WTC11 (cell line): ENCODE measurements at regions not wholly inside any gene's neighbourhood (a gene's known extent, or its start where the extent isn't known, plus 50 kb on each side); places are given as distances from the start of the nearest gene placed in this dataset.

Experiments
- ATAC-seq: fragments of 200-7000 bp; cut with Tn5 transposase; 2 replicates; pipeline ENCODE4 v1.10.0; 2021; ENCODE audit warnings: mild to moderate bottlenecking, moderate library complexity
- CTCF ChIA-PET: fragments of 300-600 bp; sonication (Branson Sonifier 250); formaldehyde crosslinking; loops from one replicate; lab custom pipeline; 2021; ENCODE audit warnings: antibody characterized with exemption; lab: Charles Lee
- POLR2A ChIA-PET: fragments of 350-600 bp; sonication (Branson Sonifier 250); formaldehyde crosslinking; loops from one replicate; lab custom pipeline; 2021; ENCODE audit warnings: antibody characterized with exemption; lab: Charles Lee
- DNase-seq: peaks from one replicate; pipeline ENCODE4 v3.0.0; 2021; ENCODE audit warnings: low spot score
- H3K27ac Mint-ChIP-seq: 2 replicates; pipeline ENCODE4 v1.8.0; 2021; ENCODE audit warnings: mixed read lengths
- H3K27me3 Mint-ChIP-seq: 2 replicates; pipeline ENCODE4 v1.8.0; 2021; ENCODE audit warnings: low read depth, mild to moderate bottlenecking, moderate library complexity, mixed read lengths
- H3K36me3 Mint-ChIP-seq: 2 replicates; pipeline ENCODE4 v1.8.0; 2021; ENCODE audit warnings: mixed read lengths
- H3K4me1 Mint-ChIP-seq: 2 replicates; pipeline ENCODE4 v1.8.0; 2022; ENCODE audit warnings: mixed read lengths
- H3K4me3 Mint-ChIP-seq: 2 replicates; pipeline ENCODE4 v1.8.0; 2021; ENCODE audit warnings: mild to moderate bottlenecking, moderate library complexity, mixed read lengths
- H3K9me3 Mint-ChIP-seq: 2 replicates; pipeline ENCODE4 v1.8.0; 2021; ENCODE audit warnings: mixed read lengths
- EMX1 ChIP-seq: fragments of 250-450 bp; sonication (Bioruptor Pico); IDR thresholded peaks from 2 replicates; pipeline ENCODE4 v1.8.0; 2021; ENCODE audit warnings: mild to moderate bottlenecking
- FOXP1 ChIP-seq: sonication (generic); formaldehyde crosslinking; IDR thresholded peaks from 2 replicates; pipeline ENCODE4 v1.8.0; 2022; ENCODE audit warnings: missing genetic modification reagents, mild to moderate bottlenecking, moderate library complexity, borderline replicate concordance
- GABPB1 ChIP-seq: sonication (generic); formaldehyde crosslinking; IDR thresholded peaks from 2 replicates; pipeline ENCODE4 v1.8.1; 2023; ENCODE audit warnings: mild to moderate bottlenecking, missing genetic modification reagents
- GTF2I ChIP-seq: fragments of 250-450 bp; sonication (Bioruptor Pico); conservative IDR thresholded peaks from 2 replicates; pipeline ENCODE4 v1.4.0; 2021; ENCODE audit warnings: mild to moderate bottlenecking
- HMGA2 ChIP-seq: fragments of 250-450 bp; sonication (Bioruptor Pico); IDR thresholded peaks from 2 replicates; pipeline ENCODE4 v1.4.0; 2021; ENCODE audit warnings: mild to moderate bottlenecking, moderate library complexity
- JAZF1 ChIP-seq: fragments of 250-450 bp; sonication (Bioruptor Pico); IDR thresholded peaks from 2 replicates; pipeline ENCODE4 v1.9.0; 2021; ENCODE audit warnings: moderate library complexity, mild to moderate bottlenecking, inconsistent platforms
- JUN ChIP-seq: sonication (generic); formaldehyde crosslinking; IDR thresholded peaks from 2 replicates; pipeline ENCODE4 v1.8.0; 2023; ENCODE audit warnings: mild to moderate bottlenecking, missing genetic modification reagents
- MYBL2 ChIP-seq: sonication (generic); formaldehyde crosslinking; IDR thresholded peaks from 2 replicates; pipeline ENCODE4 v1.8.1; 2023; ENCODE audit warnings: mild to moderate bottlenecking, moderate library complexity, missing genetic modification reagents
- NR2C2 ChIP-seq: sonication (generic); formaldehyde crosslinking; IDR thresholded peaks from 2 replicates; pipeline ENCODE4 v1.8.0; 2022; ENCODE audit warnings: mild to moderate bottlenecking, missing genetic modification reagents
- OVOL2 ChIP-seq: fragments of 250-450 bp; sonication (Bioruptor Pico); IDR thresholded peaks from 2 replicates; pipeline ENCODE4 v1.9.0; 2021; ENCODE audit warnings: mild to moderate bottlenecking, borderline replicate concordance
- RELA ChIP-seq: sonication (generic); formaldehyde crosslinking; IDR thresholded peaks from 2 replicates; pipeline ENCODE4 v1.8.1; 2022; ENCODE audit warnings: missing genetic modification reagents, mild to moderate bottlenecking, borderline replicate concordance
- SP1 ChIP-seq: sonication (generic); formaldehyde crosslinking; conservative IDR thresholded peaks from 2 replicates; pipeline ENCODE4 v1.8.1; 2022; ENCODE audit warnings: missing genetic modification reagents
- TEAD1 ChIP-seq: sonication (generic); formaldehyde crosslinking; IDR thresholded peaks from 2 replicates; pipeline ENCODE4 v1.8.0; 2022; ENCODE audit warnings: mild to moderate bottlenecking, missing genetic modification reagents
- ZNF423 ChIP-seq: fragments of 250-450 bp; sonication (Bioruptor Pico); IDR thresholded peaks from 2 replicates; pipeline ENCODE4 v2.1.2; 2022; ENCODE audit warnings: mild to moderate bottlenecking, moderate library complexity
- TF ChIP-seq, protein P1 (sequence below): sonication (generic); formaldehyde crosslinking; IDR thresholded peaks from 2 replicates; pipeline ENCODE4 v1.8.0; 2023; ENCODE audit warnings: missing genetic modification reagents
- TF ChIP-seq, protein P2 (sequence below): sonication (generic); formaldehyde crosslinking; IDR thresholded peaks from 2 replicates; pipeline ENCODE4 v1.8.0; 2023; ENCODE audit warnings: mild to moderate bottlenecking, missing genetic modification reagents
- TF ChIP-seq, protein P3 (sequence below): sonication (generic); formaldehyde crosslinking; IDR thresholded peaks from 2 replicates; pipeline ENCODE4 v1.8.1; 2023; ENCODE audit warnings: mild to moderate bottlenecking, missing genetic modification reagents
- TF ChIP-seq, protein P4 (sequence below): sonication (generic); formaldehyde crosslinking; IDR thresholded peaks from 2 replicates; pipeline ENCODE4 v1.8.1; 2022; ENCODE audit warnings: mild to moderate bottlenecking, missing genetic modification reagents, moderate library complexity, borderline replicate concordance
- TF ChIP-seq, protein P5 (sequence below): sonication (generic); formaldehyde crosslinking; IDR thresholded peaks from 2 replicates; pipeline ENCODE4 v1.8.0; 2022; ENCODE audit warnings: mild to moderate bottlenecking, missing genetic modification reagents
- TF ChIP-seq, protein P6 (sequence below): sonication (generic); formaldehyde crosslinking; IDR thresholded peaks from 2 replicates; pipeline ENCODE4 v1.8.0; 2023; ENCODE audit warnings: missing genetic modification reagents, mild to moderate bottlenecking, borderline replicate concordance
- TF ChIP-seq, protein P7 (sequence below): sonication (generic); formaldehyde crosslinking; IDR thresholded peaks from 2 replicates; pipeline ENCODE4 v1.8.1; 2023; ENCODE audit warnings: mild to moderate bottlenecking, missing genetic modification reagents, moderate library complexity

DNA sequence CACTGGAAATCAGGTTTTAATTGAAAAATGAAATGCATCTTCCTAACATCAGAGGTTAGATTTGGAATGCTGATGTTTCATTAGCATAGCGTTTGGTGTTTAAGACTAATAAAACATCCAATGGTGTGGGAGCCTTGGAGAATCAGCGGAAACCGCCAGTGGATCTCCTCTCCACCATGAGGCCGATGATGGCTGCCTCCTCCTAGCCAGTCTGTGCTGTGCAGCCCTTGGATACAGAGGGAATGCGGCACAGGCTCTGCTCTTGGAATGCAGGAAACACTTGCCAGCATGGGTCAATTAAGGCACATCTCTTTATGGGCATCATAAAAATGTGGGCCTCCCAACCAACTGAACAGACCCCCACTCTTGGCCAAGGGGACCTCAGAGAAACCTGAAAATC, 259.9 kb downstream of the GLRX3 start:
- H3K9me3 Mint-ChIP-seq, result peaks cover 90% of the 10 kb centered on the region
- ATAC-seq (no peak), DNase-seq (no peak)
- ChIA-PET CTCF (no interaction called here), POLR2A (no interaction called here)
- no peak overlapping the region for H3K4me3 Mint-ChIP-seq
- H3K36me3 Mint-ChIP-seq, result peaks cover 83% of the 10 kb centered on the region
- TF ChIP-seq FOXP1 (CRISPR knock-in tag) (no peak), HMGA2 (no peak), JAZF1 (CRISPR knock-in tag) (no peak), TEAD1 (CRISPR knock-in tag) (no peak), ZNF423 (CRISPR knock-in tag) (no peak)
- TF ChIP-seq, protein P1, sequence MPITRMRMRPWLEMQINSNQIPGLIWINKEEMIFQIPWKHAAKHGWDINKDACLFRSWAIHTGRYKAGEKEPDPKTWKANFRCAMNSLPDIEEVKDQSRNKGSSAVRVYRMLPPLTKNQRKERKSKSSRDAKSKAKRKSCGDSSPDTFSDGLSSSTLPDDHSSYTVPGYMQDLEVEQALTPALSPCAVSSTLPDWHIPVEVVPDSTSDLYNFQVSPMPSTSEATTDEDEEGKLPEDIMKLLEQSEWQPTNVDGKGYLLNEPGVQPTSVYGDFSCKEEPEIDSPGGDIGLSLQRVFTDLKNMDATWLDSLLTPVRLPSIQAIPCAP, result no peak
- TF ChIP-seq, protein P2, sequence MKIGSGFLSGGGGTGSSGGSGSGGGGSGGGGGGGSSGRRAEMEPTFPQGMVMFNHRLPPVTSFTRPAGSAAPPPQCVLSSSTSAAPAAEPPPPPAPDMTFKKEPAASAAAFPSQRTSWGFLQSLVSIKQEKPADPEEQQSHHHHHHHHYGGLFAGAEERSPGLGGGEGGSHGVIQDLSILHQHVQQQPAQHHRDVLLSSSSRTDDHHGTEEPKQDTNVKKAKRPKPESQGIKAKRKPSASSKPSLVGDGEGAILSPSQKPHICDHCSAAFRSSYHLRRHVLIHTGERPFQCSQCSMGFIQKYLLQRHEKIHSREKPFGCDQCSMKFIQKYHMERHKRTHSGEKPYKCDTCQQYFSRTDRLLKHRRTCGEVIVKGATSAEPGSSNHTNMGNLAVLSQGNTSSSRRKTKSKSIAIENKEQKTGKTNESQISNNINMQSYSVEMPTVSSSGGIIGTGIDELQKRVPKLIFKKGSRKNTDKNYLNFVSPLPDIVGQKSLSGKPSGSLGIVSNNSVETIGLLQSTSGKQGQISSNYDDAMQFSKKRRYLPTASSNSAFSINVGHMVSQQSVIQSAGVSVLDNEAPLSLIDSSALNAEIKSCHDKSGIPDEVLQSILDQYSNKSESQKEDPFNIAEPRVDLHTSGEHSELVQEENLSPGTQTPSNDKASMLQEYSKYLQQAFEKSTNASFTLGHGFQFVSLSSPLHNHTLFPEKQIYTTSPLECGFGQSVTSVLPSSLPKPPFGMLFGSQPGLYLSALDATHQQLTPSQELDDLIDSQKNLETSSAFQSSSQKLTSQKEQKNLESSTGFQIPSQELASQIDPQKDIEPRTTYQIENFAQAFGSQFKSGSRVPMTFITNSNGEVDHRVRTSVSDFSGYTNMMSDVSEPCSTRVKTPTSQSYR, result no peak
- TF ChIP-seq, protein P3, sequence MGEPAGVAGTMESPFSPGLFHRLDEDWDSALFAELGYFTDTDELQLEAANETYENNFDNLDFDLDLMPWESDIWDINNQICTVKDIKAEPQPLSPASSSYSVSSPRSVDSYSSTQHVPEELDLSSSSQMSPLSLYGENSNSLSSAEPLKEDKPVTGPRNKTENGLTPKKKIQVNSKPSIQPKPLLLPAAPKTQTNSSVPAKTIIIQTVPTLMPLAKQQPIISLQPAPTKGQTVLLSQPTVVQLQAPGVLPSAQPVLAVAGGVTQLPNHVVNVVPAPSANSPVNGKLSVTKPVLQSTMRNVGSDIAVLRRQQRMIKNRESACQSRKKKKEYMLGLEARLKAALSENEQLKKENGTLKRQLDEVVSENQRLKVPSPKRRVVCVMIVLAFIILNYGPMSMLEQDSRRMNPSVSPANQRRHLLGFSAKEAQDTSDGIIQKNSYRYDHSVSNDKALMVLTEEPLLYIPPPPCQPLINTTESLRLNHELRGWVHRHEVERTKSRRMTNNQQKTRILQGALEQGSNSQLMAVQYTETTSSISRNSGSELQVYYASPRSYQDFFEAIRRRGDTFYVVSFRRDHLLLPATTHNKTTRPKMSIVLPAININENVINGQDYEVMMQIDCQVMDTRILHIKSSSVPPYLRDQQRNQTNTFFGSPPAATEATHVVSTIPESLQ, result no peak
- TF ChIP-seq, protein P4, sequence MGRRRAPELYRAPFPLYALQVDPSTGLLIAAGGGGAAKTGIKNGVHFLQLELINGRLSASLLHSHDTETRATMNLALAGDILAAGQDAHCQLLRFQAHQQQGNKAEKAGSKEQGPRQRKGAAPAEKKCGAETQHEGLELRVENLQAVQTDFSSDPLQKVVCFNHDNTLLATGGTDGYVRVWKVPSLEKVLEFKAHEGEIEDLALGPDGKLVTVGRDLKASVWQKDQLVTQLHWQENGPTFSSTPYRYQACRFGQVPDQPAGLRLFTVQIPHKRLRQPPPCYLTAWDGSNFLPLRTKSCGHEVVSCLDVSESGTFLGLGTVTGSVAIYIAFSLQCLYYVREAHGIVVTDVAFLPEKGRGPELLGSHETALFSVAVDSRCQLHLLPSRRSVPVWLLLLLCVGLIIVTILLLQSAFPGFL (CRISPR knock-in tag), result no peak
- peaks cover 11% of the 10 kb centered on the region for H3K27me3 Mint-ChIP-seq
- H3K27ac Mint-ChIP-seq, result no peak overlapping the region
- H3K4me1 Mint-ChIP-seq, result no peaks in the 10 kb centered on the region

DNA sequence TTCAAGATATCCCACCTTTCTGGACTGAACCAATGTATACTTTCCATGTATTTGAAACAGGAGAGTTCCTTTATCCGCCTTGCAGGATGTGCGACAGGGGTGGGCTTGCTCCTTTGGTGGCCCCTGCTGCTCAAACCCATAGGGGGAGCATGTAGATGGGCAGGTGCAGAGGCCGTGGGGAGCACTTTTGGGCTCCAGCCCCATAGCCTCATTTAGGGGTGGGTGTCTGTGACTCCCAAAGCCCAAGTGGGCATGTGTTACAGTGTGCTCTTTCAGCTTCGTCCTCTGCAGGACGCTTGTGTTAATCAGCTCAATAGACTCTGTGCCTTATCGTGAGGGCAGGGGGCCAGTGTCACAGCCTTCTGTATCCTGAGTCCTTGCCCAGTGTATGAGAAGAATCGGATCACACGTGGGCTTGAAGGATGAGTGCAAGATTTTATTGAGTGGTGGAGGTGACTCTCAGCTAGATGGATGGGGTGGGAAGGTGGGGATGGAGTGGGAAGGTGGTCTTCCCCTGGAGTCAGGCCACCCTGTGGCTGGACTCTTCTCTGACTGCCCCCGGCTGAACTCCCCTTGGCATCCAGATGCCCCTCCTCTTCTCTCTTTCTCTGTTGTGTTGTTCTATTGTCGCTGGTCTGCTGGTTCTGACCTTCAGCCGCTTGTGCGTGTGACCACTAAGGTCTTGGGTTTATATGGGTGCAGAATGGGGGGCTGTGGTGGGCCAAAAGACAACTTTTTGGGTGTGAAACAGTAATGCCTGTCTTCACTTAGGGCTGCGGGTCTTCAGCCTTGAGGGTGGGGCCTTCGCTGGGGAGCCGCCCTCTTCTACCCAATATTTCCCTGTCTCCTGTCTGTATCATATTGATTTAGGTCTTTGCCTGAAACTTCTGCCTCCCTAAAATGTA, 262.2 kb downstream of the GLRX3 start:
- no peak overlapping the region for H3K4me3 Mint-ChIP-seq
- POLR2A ChIA-PET, result no interaction called here
- DNase-seq, result no peak
- peaks cover 7% of the 10 kb centered on the region for H3K27me3 Mint-ChIP-seq
- no peak for ATAC-seq
- peaks cover 91% of the 10 kb centered on the region for H3K9me3 Mint-ChIP-seq
- H3K27ac Mint-ChIP-seq, result no peak overlapping the region
- CTCF ChIA-PET, result no interaction called here
- H3K36me3 Mint-ChIP-seq, result peaks cover 76% of the 10 kb centered on the region
- H3K4me1 Mint-ChIP-seq, result no peaks in the 10 kb centered on the region
- no peak for TF ChIP-seq SP1 (CRISPR knock-in tag)
- TF ChIP-seq GABPB1 (CRISPR knock-in tag), result no peak
- TF ChIP-seq JAZF1 (CRISPR knock-in tag), result no peak
- no peak for TF ChIP-seq RELA (CRISPR knock-in tag)
- no peak for TF ChIP-seq JUN (CRISPR knock-in tag)
- TF ChIP-seq, protein P5, sequence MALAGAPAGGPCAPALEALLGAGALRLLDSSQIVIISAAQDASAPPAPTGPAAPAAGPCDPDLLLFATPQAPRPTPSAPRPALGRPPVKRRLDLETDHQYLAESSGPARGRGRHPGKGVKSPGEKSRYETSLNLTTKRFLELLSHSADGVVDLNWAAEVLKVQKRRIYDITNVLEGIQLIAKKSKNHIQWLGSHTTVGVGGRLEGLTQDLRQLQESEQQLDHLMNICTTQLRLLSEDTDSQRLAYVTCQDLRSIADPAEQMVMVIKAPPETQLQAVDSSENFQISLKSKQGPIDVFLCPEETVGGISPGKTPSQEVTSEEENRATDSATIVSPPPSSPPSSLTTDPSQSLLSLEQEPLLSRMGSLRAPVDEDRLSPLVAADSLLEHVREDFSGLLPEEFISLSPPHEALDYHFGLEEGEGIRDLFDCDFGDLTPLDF (CRISPR knock-in tag), result no peak
- TF ChIP-seq, protein P6, sequence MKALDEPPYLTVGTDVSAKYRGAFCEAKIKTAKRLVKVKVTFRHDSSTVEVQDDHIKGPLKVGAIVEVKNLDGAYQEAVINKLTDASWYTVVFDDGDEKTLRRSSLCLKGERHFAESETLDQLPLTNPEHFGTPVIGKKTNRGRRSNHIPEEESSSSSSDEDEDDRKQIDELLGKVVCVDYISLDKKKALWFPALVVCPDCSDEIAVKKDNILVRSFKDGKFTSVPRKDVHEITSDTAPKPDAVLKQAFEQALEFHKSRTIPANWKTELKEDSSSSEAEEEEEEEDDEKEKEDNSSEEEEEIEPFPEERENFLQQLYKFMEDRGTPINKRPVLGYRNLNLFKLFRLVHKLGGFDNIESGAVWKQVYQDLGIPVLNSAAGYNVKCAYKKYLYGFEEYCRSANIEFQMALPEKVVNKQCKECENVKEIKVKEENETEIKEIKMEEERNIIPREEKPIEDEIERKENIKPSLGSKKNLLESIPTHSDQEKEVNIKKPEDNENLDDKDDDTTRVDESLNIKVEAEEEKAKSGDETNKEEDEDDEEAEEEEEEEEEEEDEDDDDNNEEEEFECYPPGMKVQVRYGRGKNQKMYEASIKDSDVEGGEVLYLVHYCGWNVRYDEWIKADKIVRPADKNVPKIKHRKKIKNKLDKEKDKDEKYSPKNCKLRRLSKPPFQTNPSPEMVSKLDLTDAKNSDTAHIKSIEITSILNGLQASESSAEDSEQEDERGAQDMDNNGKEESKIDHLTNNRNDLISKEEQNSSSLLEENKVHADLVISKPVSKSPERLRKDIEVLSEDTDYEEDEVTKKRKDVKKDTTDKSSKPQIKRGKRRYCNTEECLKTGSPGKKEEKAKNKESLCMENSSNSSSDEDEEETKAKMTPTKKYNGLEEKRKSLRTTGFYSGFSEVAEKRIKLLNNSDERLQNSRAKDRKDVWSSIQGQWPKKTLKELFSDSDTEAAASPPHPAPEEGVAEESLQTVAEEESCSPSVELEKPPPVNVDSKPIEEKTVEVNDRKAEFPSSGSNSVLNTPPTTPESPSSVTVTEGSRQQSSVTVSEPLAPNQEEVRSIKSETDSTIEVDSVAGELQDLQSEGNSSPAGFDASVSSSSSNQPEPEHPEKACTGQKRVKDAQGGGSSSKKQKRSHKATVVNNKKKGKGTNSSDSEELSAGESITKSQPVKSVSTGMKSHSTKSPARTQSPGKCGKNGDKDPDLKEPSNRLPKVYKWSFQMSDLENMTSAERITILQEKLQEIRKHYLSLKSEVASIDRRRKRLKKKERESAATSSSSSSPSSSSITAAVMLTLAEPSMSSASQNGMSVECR, result no peak
- TF ChIP-seq MYBL2 (CRISPR knock-in tag), result no peak
- TF ChIP-seq EMX1 (CRISPR knock-in tag), result no peak
- no peak for TF ChIP-seq NR2C2 (CRISPR knock-in tag)
- TF ChIP-seq, protein P7, sequence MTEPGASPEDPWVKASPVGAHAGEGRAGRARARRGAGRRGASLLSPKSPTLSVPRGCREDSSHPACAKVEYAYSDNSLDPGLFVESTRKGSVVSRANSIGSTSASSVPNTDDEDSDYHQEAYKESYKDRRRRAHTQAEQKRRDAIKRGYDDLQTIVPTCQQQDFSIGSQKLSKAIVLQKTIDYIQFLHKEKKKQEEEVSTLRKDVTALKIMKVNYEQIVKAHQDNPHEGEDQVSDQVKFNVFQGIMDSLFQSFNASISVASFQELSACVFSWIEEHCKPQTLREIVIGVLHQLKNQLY (CRISPR knock-in tag), result no peak
- TF ChIP-seq ZNF423 (CRISPR knock-in tag), result no peak
- TF ChIP-seq GTF2I (CRISPR knock-in tag), result no peak
- TF ChIP-seq OVOL2, result no peak
